ENCODE measurements at regions not wholly inside any gene's neighbourhood (a gene's known extent, or its start where the extent isn't known, plus 50 kb on each side); places are given as distances from the start of the nearest gene placed in this dataset.
A peak's percentile ranks its signal among the peaks of the same experiment; 100 is the strongest.

DNA sequence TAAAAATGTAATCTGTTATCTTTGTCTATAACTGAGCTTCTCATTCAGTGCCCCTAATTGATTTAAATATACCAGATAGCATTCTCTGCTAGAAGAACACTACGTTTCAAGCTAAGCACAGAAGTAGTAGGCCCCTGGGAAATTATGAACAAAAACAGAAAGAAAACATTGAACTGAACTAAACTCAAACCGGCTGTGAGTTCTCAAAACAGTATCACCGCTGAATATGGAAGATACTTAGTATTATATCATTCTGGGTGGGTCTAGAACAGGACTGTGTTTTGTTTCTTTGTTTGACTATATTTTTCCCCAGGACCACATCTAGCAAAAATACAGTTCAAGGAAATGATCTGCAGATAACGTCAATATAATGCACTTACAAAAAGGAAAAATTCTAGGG lies 95.1 kb upstream of the HMHB1 start:
- TF ChIP-seq, protein P1, sequence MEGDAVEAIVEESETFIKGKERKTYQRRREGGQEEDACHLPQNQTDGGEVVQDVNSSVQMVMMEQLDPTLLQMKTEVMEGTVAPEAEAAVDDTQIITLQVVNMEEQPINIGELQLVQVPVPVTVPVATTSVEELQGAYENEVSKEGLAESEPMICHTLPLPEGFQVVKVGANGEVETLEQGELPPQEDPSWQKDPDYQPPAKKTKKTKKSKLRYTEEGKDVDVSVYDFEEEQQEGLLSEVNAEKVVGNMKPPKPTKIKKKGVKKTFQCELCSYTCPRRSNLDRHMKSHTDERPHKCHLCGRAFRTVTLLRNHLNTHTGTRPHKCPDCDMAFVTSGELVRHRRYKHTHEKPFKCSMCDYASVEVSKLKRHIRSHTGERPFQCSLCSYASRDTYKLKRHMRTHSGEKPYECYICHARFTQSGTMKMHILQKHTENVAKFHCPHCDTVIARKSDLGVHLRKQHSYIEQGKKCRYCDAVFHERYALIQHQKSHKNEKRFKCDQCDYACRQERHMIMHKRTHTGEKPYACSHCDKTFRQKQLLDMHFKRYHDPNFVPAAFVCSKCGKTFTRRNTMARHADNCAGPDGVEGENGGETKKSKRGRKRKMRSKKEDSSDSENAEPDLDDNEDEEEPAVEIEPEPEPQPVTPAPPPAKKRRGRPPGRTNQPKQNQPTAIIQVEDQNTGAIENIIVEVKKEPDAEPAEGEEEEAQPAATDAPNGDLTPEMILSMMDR (IDR thresholded peaks at IDR 0.05; ENCODE audit: low read depth, low read length, missing control alignments) = no peak
- H3K4me3 ChIP-seq (ENCODE audit: low read depth, low read length) = no peak overlapping the region
- DNase-seq (ENCODE audit: low read depth) = no peak

DNA sequence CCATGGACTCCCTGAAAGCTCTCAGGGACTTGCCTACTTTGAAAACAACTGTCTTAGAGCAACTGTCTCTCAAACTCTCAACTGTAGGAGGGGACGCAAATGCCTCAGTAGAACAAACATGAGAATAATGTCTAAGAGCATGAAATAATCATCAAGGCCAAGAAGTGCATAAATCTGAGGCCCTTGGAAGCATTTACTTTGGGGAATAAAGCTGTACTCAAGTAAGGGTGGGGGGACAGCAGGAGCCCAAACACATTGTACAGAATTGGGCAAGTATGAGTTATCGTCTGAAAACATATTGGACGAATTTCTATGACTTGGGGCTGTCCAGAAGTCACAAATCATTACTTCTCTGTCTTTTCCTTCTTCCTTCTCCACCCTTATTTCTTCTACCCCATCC lies 96.3 kb upstream of the HMHB1 start:
- H3K4me3 ChIP-seq (ENCODE audit: low read depth, low read length) = no peak overlapping the region
- DNase-seq (ENCODE audit: low read depth) = no peak
- TF ChIP-seq, protein P1 (IDR thresholded peaks at IDR 0.05; ENCODE audit: low read depth, low read length, missing control alignments) = no peak

DNA sequence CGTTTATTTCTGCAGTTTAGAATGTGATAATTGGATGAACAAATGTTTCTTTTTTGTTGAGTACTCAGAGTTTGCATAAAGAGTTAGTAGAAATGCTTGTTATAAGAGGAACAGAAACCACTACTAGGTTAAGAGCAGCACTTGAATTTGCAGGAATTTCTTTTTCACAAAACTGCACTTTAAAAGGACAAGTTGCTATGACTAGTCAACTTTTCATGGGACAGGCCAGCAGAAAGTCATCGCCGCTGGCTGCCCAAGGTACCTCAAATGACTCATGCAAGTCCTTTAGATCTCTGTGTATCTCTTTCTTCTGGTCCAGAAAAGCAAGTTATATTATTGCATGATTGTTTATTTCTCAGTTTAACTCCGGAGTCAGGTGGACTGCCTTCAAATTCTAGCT lies 97.3 kb upstream of the HMHB1 start:
- DNase-seq (ENCODE audit: low read depth) = peak; percentile 39
- TF ChIP-seq, protein P1 (IDR thresholded peaks at IDR 0.05; ENCODE audit: low read depth, low read length, missing control alignments) = no peak
- H3K4me3 ChIP-seq (ENCODE audit: low read depth, low read length) = no peak overlapping the region

DNA sequence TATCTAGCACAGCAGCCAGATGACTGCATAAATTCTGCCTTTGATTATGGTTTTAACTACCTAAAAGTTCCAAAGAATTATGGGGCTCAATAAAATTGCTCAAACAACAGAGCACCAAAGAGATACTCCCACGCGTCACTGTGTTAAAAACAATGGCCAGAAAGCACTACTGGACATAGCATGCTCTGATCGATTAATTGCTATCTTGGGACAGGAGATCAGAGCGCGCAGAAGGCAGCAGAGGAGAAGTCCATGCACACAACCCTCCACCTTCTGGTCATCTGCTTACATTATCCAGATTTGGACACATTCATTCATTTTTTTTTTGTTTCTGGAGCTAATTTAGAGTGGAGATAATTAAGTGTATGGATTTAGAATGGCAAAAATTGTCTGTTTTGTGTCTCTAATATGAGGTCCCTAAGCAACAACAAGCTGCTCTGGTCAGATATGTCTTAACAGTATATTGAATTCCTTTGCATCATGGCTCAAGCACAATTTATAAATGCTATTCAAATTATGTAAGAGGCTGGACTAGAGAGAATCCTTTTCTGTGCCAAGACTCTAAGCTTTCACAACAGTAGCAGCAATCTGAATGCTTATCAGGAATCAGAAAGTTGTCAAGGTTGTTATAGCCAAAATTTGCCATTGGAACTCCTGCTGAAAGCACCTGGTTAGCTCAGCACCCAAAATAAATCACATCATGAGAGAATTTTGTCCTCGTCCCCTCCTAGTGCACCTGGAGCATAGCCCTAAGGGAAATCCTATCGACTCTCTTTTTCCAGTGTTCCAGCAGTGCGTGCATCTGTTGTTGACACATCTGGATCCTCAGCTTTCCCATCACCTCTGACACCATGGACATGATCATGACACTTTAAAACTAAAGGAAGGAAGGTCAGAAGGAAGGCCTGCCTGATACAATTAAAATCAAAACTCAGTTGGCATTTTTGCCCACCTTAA lies 98.6 kb upstream of the HMHB1 start:
- DNase-seq (ENCODE audit: low read depth) = no peak
- H3K4me3 ChIP-seq (ENCODE audit: low read depth, low read length) = no peak overlapping the region
- TF ChIP-seq, protein P1 (IDR thresholded peaks at IDR 0.05; ENCODE audit: low read depth, low read length, missing control alignments) = no peak

DNA sequence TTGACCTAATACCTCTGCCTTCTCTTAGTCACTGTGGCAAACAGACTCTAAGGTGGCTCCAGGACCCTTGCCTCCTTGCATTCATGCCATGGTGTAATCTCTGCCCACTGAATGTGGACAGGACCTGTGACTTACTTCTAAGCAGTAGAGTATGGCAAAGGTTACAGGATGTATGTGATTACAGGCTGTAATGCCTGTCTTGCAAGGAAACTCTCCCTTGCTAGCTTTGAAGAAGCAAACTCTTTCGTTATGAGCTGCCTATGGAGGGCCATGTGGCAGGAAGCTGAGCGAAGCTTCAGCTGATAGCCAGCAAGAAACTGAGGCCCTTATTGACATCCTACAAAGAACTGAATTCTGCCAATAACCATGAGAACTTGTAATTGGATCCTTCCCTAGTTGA lies 103.3 kb upstream of the HMHB1 start:
- TF ChIP-seq, protein P1 (IDR thresholded peaks at IDR 0.05; ENCODE audit: low read depth, low read length, missing control alignments) = no peak
- DNase-seq (ENCODE audit: low read depth) = peak; percentile 4
- H3K4me3 ChIP-seq (ENCODE audit: low read depth, low read length) = no peak overlapping the region

DNA sequence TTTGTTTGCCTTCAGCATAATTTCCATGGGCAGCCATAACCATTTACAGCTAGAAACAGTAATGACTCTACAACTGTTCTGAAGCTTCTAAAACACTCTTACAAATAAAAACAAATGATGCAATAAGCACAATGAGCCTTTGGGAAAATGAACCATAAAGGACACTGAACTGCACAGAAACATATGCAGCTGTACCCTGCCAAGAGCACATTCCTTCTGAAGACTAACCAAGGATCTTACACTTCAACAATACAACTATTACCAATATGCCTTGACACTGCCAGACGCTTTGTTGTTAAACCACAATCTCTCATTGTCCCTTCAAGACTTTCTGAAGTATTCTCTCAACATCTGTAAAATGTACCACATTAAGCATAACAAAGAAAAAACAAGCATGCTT lies 104.2 kb upstream of the HMHB1 start:
- TF ChIP-seq, protein P1 (IDR thresholded peaks at IDR 0.05; ENCODE audit: low read depth, low read length, missing control alignments) = no peak
- DNase-seq (ENCODE audit: low read depth) = no peak
- no peak overlapping the region for H3K4me3 ChIP-seq (ENCODE audit: low read depth, low read length)

DNA sequence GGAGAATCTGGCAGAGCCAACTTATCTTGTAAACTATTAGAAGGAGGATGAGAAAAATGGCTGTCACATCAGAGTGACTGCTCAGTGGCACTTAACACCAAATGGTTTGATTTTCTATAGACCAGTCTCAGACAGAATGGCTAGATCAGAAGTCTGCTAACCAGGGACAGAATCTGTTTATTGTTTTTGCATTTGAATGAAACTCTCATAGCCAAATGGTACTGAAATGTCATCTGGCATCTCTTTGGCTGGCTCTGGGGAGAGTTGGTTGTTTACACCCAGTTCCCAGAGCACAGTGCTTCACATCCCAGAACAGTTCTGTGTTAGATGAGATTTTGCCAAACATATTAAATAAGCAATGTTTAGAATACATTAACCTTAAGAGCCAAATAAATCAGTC lies 106.6 kb upstream of the HMHB1 start:
- no peak for DNase-seq (ENCODE audit: low read depth)
- TF ChIP-seq, protein P1 (IDR thresholded peaks at IDR 0.05; ENCODE audit: low read depth, low read length, missing control alignments) = no peak

More for the DNA sequence above, 106.6 kb upstream of the HMHB1 start:
- H3K4me3 ChIP-seq (ENCODE audit: low read depth, low read length) = no peak overlapping the region

Measured in GM12864 (cell line).